HL-60 (cell line): ENCODE measurements at regions not wholly inside any gene's neighbourhood (a gene's known extent, or its start where the extent isn't known, plus 50 kb on each side); places are given as distances from the start of the nearest gene placed in this dataset.

Source experiments
- DNase-seq, 2 experiments: peaks; one replicate each; pipeline ENCODE4 v3.0.0-alpha.2; 2010 to 2020; ENCODE audit warnings: low read depth in 1 of 2, low spot score in 1 of 2
- H3K27ac ChIP-seq: fragments of 250-450 bp; sonication (Bioruptor Pico); replicated peaks from 2 replicates; pipeline ENCODE4 v1.5.1; 2020; ENCODE audit warnings: mild to moderate bottlenecking, moderate library complexity
- H3K27me3 ChIP-seq: fragments of 250-450 bp; sonication (Bioruptor Pico); 2 replicates; pipeline ENCODE4 v1.5.1; 2021; ENCODE audit warnings: mild to moderate bottlenecking, moderate library complexity; ENCODE audit not compliant: insufficient read depth, poor library complexity, severe bottlenecking
- H3K4me3 ChIP-seq: replicated peaks from 2 replicates; pipeline ENCODE4 v1.5.1; 2011; ENCODE audit warnings: mild to moderate bottlenecking, control low read depth, low read length; ENCODE audit not compliant: insufficient read depth
- GABPA ChIP-seq: IDR thresholded peaks from 2 replicates; pipeline ENCODE4 v1.6.1; 2012; ENCODE audit warnings: low read depth
- POLR2AphosphoS5 ChIP-seq: IDR thresholded peaks from 2 replicates; pipeline ENCODE4 v1.6.1; 2012; ENCODE audit warnings: low read depth
- SPI1 ChIP-seq: IDR thresholded peaks from 2 replicates; pipeline ENCODE4 v1.6.1; 2012; ENCODE audit warnings: low read depth, mild to moderate bottlenecking, borderline replicate concordance
- TF ChIP-seq, protein P1 (sequence below): IDR thresholded peaks from one replicate; pipeline ENCODE4 v1.5.1; 2011; ENCODE audit warnings: low read length, control low read depth, inconsistent platforms; ENCODE audit not compliant: insufficient read depth
- TF ChIP-seq, protein P2 (sequence below): IDR thresholded peaks from 2 replicates; pipeline ENCODE4 v1.6.1; 2012; ENCODE audit warnings: low read depth; ENCODE audit not compliant: insufficient replicate concordance

DNA sequence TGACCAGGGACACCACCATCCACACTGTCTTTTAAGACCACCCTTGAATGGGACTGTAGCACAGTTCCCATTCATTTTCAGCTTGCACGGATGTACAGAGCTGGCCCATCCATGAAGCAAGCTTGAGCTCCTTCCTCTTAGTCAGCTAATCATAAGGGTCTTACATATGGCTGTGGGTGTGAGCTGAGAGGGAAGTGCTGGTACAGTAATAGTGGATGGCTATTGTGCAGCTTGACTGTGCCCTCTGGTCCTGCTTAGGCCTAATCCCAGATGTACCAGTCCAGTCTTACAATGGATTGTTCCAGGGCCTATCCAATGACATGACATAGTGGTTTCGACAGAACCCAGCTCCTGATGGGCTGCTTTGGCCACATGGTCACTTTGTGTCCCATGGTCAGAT lies 96.9 kb upstream of the ZNF438 start:
- H3K4me3 ChIP-seq, result no peak overlapping the region
- no peak for DNase-seq
- TF ChIP-seq, protein P1, sequence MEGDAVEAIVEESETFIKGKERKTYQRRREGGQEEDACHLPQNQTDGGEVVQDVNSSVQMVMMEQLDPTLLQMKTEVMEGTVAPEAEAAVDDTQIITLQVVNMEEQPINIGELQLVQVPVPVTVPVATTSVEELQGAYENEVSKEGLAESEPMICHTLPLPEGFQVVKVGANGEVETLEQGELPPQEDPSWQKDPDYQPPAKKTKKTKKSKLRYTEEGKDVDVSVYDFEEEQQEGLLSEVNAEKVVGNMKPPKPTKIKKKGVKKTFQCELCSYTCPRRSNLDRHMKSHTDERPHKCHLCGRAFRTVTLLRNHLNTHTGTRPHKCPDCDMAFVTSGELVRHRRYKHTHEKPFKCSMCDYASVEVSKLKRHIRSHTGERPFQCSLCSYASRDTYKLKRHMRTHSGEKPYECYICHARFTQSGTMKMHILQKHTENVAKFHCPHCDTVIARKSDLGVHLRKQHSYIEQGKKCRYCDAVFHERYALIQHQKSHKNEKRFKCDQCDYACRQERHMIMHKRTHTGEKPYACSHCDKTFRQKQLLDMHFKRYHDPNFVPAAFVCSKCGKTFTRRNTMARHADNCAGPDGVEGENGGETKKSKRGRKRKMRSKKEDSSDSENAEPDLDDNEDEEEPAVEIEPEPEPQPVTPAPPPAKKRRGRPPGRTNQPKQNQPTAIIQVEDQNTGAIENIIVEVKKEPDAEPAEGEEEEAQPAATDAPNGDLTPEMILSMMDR, result no peak
- TF ChIP-seq, protein P2, sequence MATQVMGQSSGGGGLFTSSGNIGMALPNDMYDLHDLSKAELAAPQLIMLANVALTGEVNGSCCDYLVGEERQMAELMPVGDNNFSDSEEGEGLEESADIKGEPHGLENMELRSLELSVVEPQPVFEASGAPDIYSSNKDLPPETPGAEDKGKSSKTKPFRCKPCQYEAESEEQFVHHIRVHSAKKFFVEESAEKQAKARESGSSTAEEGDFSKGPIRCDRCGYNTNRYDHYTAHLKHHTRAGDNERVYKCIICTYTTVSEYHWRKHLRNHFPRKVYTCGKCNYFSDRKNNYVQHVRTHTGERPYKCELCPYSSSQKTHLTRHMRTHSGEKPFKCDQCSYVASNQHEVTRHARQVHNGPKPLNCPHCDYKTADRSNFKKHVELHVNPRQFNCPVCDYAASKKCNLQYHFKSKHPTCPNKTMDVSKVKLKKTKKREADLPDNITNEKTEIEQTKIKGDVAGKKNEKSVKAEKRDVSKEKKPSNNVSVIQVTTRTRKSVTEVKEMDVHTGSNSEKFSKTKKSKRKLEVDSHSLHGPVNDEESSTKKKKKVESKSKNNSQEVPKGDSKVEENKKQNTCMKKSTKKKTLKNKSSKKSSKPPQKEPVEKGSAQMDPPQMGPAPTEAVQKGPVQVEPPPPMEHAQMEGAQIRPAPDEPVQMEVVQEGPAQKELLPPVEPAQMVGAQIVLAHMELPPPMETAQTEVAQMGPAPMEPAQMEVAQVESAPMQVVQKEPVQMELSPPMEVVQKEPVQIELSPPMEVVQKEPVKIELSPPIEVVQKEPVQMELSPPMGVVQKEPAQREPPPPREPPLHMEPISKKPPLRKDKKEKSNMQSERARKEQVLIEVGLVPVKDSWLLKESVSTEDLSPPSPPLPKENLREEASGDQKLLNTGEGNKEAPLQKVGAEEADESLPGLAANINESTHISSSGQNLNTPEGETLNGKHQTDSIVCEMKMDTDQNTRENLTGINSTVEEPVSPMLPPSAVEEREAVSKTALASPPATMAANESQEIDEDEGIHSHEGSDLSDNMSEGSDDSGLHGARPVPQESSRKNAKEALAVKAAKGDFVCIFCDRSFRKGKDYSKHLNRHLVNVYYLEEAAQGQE, result no peak
- TF ChIP-seq SPI1 (no peak), GABPA (no peak), POLR2AphosphoS5 (no peak)
- no peak overlapping the region for H3K27ac ChIP-seq
- H3K27me3 ChIP-seq, result no peaks in the 10 kb centered on the region

DNA sequence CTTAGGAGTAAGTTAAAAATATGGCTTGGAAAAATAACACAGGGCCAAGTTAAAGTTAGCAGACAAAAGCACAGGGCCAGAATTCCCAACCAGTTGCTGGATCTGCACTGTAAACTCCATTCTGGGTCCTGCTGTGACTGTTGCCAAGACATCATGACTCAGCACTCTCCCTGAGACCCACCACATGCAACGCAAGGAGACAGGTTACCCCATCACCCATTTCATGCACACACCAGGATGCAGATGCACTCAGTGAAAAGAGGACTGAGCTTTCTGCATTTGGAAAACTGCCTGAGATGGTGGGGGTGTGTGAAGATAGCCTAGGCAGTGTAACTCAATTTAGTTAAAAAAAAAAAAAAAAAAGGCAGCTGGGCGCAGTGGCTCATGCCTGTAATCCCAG lies 97.6 kb upstream of the ZNF438 start:
- no peak for DNase-seq
- TF ChIP-seq SPI1 (no peak), GABPA (no peak), POLR2AphosphoS5 (no peak)
- TF ChIP-seq, protein P1, result no peak
- TF ChIP-seq, protein P2, result no peak
- Histone ChIP-seq H3K27ac (no peak overlapping the region), H3K4me3 (no peak overlapping the region), H3K27me3 (no peaks in the 10 kb centered on the region)

DNA sequence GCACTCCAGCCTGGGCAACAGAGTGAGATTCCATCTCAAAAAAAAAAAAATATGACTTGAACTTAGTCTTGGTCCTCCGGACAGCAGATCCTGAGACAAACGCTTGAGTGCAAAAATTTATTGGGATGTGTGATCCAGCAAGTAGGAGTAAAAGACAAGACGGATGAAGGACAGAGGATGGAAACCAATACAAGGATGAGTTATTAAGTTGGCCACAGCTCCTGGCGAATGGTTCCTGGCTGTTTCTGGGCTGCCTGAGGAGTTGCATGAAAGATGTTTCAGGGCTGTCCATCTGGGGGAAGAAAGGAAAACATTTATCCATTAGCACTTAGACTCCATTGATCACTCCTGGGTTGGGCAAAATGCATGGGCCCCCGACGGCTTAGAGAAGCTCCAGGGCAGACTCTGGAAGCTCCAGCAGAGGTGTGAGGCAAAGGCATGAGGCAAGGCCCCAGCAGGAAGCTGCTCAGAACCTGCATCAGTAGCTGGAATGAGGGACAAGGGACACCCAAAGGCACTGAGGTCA lies 98.3 kb upstream of the ZNF438 start:
- Histone ChIP-seq H3K27me3 (no peaks in the 10 kb centered on the region), H3K27ac (no peak overlapping the region), H3K4me3 (no peak overlapping the region)
- DNase-seq, result no peak
- TF ChIP-seq, protein P2, result no peak
- TF ChIP-seq SPI1 (no peak), GABPA (no peak), POLR2AphosphoS5 (no peak)
- TF ChIP-seq, protein P1, result no peak
